IMR-90 (cell line): ENCODE measurements at regions not wholly inside any gene's neighbourhood (a gene's known extent, or its start where the extent isn't known, plus 50 kb on each side); places are given as distances from the start of the nearest gene placed in this dataset.

Experiments used
- ATAC-seq: fragments of 200-7000 bp; cut with Tn5 transposase; 2 replicates; pipeline ENCODE4 v1.9.1; 2020; ENCODE audit warnings: low read depth, mild to moderate bottlenecking, moderate library complexity
- BruUV-seq: library from RNA; stranded (reverse); fragments of 400-500 nt; replicated peaks from 2 replicates; lab custom pipeline; 2021; lab: Mats Ljungman, UMichigan
- CTCF ChIA-PET: fragments of 300-600 bp; formaldehyde crosslinking; extraction: SDS; loops from one replicate; lab custom pipeline; 2021; ENCODE audit warnings: antibody characterized with exemption; lab: Yijun Ruan, JAX
- POLR2A ChIA-PET: fragments of 300-600 bp; sonication (Branson Sonifier 250); formaldehyde crosslinking; loops from one replicate; lab custom pipeline; 2022; ENCODE audit warnings: antibody characterized with exemption; ENCODE audit not compliant: unreplicated experiment; lab: Charles Lee
- DNase-seq: peaks from one replicate; pipeline ENCODE4 v3.0.0; 2013
- H2AFZ ChIP-seq: replicated peaks from 2 replicates; pipeline ENCODE3; 2013; ENCODE audit warnings: low read length, mild to moderate bottlenecking; ENCODE audit not compliant: poor library complexity
- H2AK5ac ChIP-seq: 2 replicates; pipeline ENCODE4 v1.6.1; 2013; ENCODE audit warnings: low read depth, low read length, inconsistent platforms
- H2AK9ac ChIP-seq: replicated peaks from 2 replicates; pipeline ENCODE3; 2013; ENCODE audit warnings: mild to moderate bottlenecking, low read depth, low read length, moderate library complexity; ENCODE audit not compliant: poor library complexity
- H2BK120ac ChIP-seq: 2 replicates; pipeline ENCODE4 v1.6.1; 2013; ENCODE audit warnings: low read depth, low read length, inconsistent platforms
- H2BK15ac ChIP-seq: 3 replicates; pipeline ENCODE4 v1.6.1; 2013; ENCODE audit warnings: low read depth, low read length, inconsistent platforms
- H2BK20ac ChIP-seq: 2 replicates; pipeline ENCODE4 v1.6.1; 2013; ENCODE audit warnings: low read depth, mild to moderate bottlenecking, inconsistent platforms, low read length, moderate library complexity
- H2BK5ac ChIP-seq: 2 replicates; pipeline ENCODE4 v1.6.1; 2013; ENCODE audit warnings: mild to moderate bottlenecking, low read depth, low read length, inconsistent platforms; ENCODE audit not compliant: poor library complexity, severe bottlenecking
- H3K14ac ChIP-seq: replicated peaks from 2 replicates; pipeline ENCODE4 v1.6.1; 2013; ENCODE audit warnings: low read depth, low read length, inconsistent platforms
- H3K18ac ChIP-seq: 2 replicates; pipeline ENCODE4 v1.6.1; 2013; ENCODE audit warnings: low read depth, low read length, control low read depth
- H3K23ac ChIP-seq: 2 replicates; pipeline ENCODE4 v1.6.1; 2013; ENCODE audit warnings: low read depth, low read length, inconsistent platforms
- H3K27ac ChIP-seq: 2 replicates; pipeline ENCODE4 v1.5.1; 2013; ENCODE audit warnings: mild to moderate bottlenecking, control low read depth, low read length; ENCODE audit not compliant: insufficient read depth
- H3K27me3 ChIP-seq: 2 replicates; pipeline ENCODE4 v1.6.1; 2013; ENCODE audit warnings: low read length; ENCODE audit not compliant: control insufficient read depth, insufficient read depth
- H3K36me3 ChIP-seq: 2 replicates; pipeline ENCODE4 v1.6.1; 2013; ENCODE audit warnings: low read length, mixed read lengths; ENCODE audit not compliant: control insufficient read depth, insufficient read depth
- H3K4ac ChIP-seq: 2 replicates; pipeline ENCODE4 v1.6.1; 2013; ENCODE audit warnings: low read depth, low read length, inconsistent platforms
- H3K4me1 ChIP-seq: 2 replicates; pipeline ENCODE4 v1.6.1; 2013; ENCODE audit warnings: low read length, mixed read lengths; ENCODE audit not compliant: control insufficient read depth, insufficient read depth
- H3K4me2 ChIP-seq: 2 replicates; pipeline ENCODE4 v1.6.1; 2013; ENCODE audit warnings: low read depth, mild to moderate bottlenecking, control low read depth, low read length, moderate library complexity
- H3K4me3 ChIP-seq: 2 replicates; pipeline ENCODE4 v1.5.1; 2013; ENCODE audit warnings: low read depth, mild to moderate bottlenecking, control low read depth, low read length, moderate library complexity; ENCODE audit not compliant: insufficient read depth
- H3K56ac ChIP-seq: 2 replicates; pipeline ENCODE4 v1.6.1; 2013; ENCODE audit warnings: low read length, inconsistent platforms; ENCODE audit not compliant: insufficient read depth; ENCODE audit errors: extremely low read depth
- H3K79me1 ChIP-seq, 2 experiments: 2 replicates each; pipeline ENCODE4 v1.6.1; 2013; ENCODE audit warnings: low read length in 2 of 2, inconsistent platforms in 1 of 2, low read depth in 1 of 2
- H3K9ac ChIP-seq: 2 replicates; pipeline ENCODE4 v1.6.1; 2013; ENCODE audit warnings: low read depth, low read length, control low read depth
- H3K9me1 ChIP-seq: 2 replicates; pipeline ENCODE4 v1.6.1; 2013; ENCODE audit warnings: low read length, inconsistent platforms; ENCODE audit not compliant: insufficient read depth
- H3K9me3 ChIP-seq: 2 replicates; pipeline ENCODE4 v1.6.1; 2013; ENCODE audit warnings: low read length; ENCODE audit not compliant: control insufficient read depth, insufficient read depth
- H4K20me1 ChIP-seq: 2 replicates; pipeline ENCODE4 v1.6.1; 2013; ENCODE audit warnings: low read length, inconsistent platforms; ENCODE audit not compliant: insufficient read depth
- H4K5ac ChIP-seq: 2 replicates; pipeline ENCODE4 v1.6.1; 2013; ENCODE audit warnings: mild to moderate bottlenecking, low read depth, low read length, control low read depth
- H4K8ac ChIP-seq, 2 experiments: 2 replicates each; pipeline ENCODE4 v1.6.1; 2013; ENCODE audit warnings: low read depth in 2 of 2, low read length in 2 of 2, control low read depth in 1 of 2, inconsistent platforms in 1 of 2
- H4K91ac ChIP-seq: 2 replicates; pipeline ENCODE4 v1.6.1; 2013; ENCODE audit warnings: low read depth, low read length, inconsistent platforms; ENCODE audit not compliant: insufficient read depth
- RAD21 ChIP-seq: IDR thresholded peaks from 2 replicates; pipeline ENCODE4 v1.6.1; 2012; ENCODE audit warnings: low read length, improper control_type of control experiment
- WGBS, 2 experiments: methylation state at CpG; one replicate each; pipeline versions ENCODE4 v1.1.5 to v1.1.7; 2013; ENCODE audit warnings: missing lambda C conversion rate in 2 of 2; ENCODE audit not compliant: insufficient read length in 1 of 2; ENCODE audit errors: extremely low coverage in 2 of 2; 5-methylcytosine and 5-hydroxymethylcytosine counted together
- dilution Hi-C: fragments of 300-500 bp; cut with HindIII; formaldehyde crosslinking; loops from one replicate; pipeline ENCODE4 v1.14.3; 2018; ENCODE audit warnings: low sequenced_read_pairs; ENCODE audit not compliant: unreplicated experiment
- in situ Hi-C: fragments of 300-500 bp; cut with MboI; formaldehyde crosslinking; loops from 3 replicates; pipeline ENCODE4 v1.14.3; 2019; ENCODE audit warnings: low sequenced_read_pairs, inconsistent platforms, mixed read lengths
- intact Hi-C: fragments of 100-400 bp; cut with micrococcal nuclease; formaldehyde crosslinking; loops from 2 replicates; pipeline ENCODE4 v1.10.0; 2022

- H2BK5ac ChIP-seq: no peak overlapping the region
- no peaks in the 10 kb centered on the region for H3K4me1 ChIP-seq
- no peak overlapping the region for H3K18ac ChIP-seq
- H3K9me3 ChIP-seq: no peaks in the 10 kb centered on the region
- in situ Hi-C loops (no loop called here), intact Hi-C loops (no loop called here), dilution Hi-C loops (no loop called here)
- WGBS, 2 experiments: no CpG with 5 or more reads among the region's 2 CpGs
- ChIA-PET POLR2A (no interaction called here), CTCF (no interaction called here)
- H3K23ac ChIP-seq: no peak overlapping the region
- no peak overlapping the region for H3K4ac ChIP-seq
- TF ChIP-seq RAD21: no peak
- H2BK20ac ChIP-seq: no peak overlapping the region
- H4K91ac ChIP-seq: no peak overlapping the region
- DNase-seq (no peak), ATAC-seq (no peak)
- H3K79me1 ChIP-seq: no peaks in the 10 kb centered on the region
- H3K14ac ChIP-seq: no peak overlapping the region
- H3K9me1 ChIP-seq: no peaks in the 10 kb centered on the region
- no TSS peak for BruUV-seq
- no peak overlapping the region for H3K9ac ChIP-seq
- H3K27me3 ChIP-seq: no peaks in the 10 kb centered on the region
- H4K5ac ChIP-seq: no peak overlapping the region
- H3K36me3 ChIP-seq: no peaks in the 10 kb centered on the region
- H2AFZ ChIP-seq: no peak overlapping the region
- H3K56ac ChIP-seq: no peak overlapping the region
- H3K4me2 ChIP-seq: no peak overlapping the region
- H2BK120ac ChIP-seq: no peak overlapping the region
- H3K27ac ChIP-seq: no peak overlapping the region
- no peak overlapping the region for H3K4me3 ChIP-seq
- H2AK9ac ChIP-seq: no peak overlapping the region
- H2BK15ac ChIP-seq: no peak overlapping the region
- no peak overlapping the region for H2AK5ac ChIP-seq
- no peak overlapping the region for H4K8ac ChIP-seq
- no peaks in the 10 kb centered on the region for H4K20me1 ChIP-seq
Measured at GRCh38 chr13:74620711-74621110, 486.5 kb upstream of the KLF12 start.
